ENCODE measurements at regions not wholly inside any gene's neighbourhood (a gene's known extent, or its start where the extent isn't known, plus 50 kb on each side); places are given as distances from the start of the nearest gene placed in this dataset.

DNA sequence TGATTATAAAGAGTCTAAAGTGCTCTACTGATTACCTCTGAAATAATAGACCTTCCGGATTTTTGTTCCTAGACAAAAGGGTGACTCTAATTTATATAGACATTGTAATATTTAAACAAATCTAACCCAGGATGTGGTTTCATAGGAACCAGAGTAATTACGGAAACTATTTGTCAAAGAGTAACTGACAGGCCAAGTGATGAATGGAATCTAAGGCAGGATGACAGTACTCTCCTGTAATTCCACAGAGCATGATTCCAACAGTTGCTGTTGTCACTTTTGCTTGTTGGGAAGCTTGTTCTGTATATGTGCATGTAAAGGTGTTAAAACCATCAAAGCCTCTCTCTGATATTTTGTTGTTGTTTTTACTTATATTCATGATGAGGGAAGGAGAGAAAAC lies 1141.0 kb downstream of the IGSF11 start:
- TF ChIP-seq, protein P1, sequence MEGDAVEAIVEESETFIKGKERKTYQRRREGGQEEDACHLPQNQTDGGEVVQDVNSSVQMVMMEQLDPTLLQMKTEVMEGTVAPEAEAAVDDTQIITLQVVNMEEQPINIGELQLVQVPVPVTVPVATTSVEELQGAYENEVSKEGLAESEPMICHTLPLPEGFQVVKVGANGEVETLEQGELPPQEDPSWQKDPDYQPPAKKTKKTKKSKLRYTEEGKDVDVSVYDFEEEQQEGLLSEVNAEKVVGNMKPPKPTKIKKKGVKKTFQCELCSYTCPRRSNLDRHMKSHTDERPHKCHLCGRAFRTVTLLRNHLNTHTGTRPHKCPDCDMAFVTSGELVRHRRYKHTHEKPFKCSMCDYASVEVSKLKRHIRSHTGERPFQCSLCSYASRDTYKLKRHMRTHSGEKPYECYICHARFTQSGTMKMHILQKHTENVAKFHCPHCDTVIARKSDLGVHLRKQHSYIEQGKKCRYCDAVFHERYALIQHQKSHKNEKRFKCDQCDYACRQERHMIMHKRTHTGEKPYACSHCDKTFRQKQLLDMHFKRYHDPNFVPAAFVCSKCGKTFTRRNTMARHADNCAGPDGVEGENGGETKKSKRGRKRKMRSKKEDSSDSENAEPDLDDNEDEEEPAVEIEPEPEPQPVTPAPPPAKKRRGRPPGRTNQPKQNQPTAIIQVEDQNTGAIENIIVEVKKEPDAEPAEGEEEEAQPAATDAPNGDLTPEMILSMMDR (conservative IDR thresholded peaks at IDR 0.05; ENCODE audit: low read depth in 2 of 2), result no peak
- TF ChIP-seq EZH2 (IDR thresholded peaks at IDR 0.05; ENCODE audit: low read depth, unreplicated experiment), result no peak
- no peak for TF ChIP-seq EZH2phosphoT487 (IDR thresholded peaks at IDR 0.05; ENCODE audit: unreplicated experiment)
- no peak for TF ChIP-seq CREB1 (CRISPR knock-in tag; IDR thresholded peaks at IDR 0.05; ENCODE audit: low read depth)
- TF ChIP-seq, protein P2, sequence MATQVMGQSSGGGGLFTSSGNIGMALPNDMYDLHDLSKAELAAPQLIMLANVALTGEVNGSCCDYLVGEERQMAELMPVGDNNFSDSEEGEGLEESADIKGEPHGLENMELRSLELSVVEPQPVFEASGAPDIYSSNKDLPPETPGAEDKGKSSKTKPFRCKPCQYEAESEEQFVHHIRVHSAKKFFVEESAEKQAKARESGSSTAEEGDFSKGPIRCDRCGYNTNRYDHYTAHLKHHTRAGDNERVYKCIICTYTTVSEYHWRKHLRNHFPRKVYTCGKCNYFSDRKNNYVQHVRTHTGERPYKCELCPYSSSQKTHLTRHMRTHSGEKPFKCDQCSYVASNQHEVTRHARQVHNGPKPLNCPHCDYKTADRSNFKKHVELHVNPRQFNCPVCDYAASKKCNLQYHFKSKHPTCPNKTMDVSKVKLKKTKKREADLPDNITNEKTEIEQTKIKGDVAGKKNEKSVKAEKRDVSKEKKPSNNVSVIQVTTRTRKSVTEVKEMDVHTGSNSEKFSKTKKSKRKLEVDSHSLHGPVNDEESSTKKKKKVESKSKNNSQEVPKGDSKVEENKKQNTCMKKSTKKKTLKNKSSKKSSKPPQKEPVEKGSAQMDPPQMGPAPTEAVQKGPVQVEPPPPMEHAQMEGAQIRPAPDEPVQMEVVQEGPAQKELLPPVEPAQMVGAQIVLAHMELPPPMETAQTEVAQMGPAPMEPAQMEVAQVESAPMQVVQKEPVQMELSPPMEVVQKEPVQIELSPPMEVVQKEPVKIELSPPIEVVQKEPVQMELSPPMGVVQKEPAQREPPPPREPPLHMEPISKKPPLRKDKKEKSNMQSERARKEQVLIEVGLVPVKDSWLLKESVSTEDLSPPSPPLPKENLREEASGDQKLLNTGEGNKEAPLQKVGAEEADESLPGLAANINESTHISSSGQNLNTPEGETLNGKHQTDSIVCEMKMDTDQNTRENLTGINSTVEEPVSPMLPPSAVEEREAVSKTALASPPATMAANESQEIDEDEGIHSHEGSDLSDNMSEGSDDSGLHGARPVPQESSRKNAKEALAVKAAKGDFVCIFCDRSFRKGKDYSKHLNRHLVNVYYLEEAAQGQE (IDR thresholded peaks at IDR 0.05; ENCODE audit: unreplicated experiment), result no peak
- no peak for TF ChIP-seq POLR2AphosphoS5 (IDR thresholded peaks at IDR 0.05; ENCODE audit: low read depth)
- no peak for TF ChIP-seq NANOG (IDR thresholded peaks at IDR 0.05; ENCODE audit: borderline replicate concordance)
- no peak for TF ChIP-seq ZNF114 (CRISPR knock-in tag; IDR thresholded peaks at IDR 0.05)

Data from GM23338 (cell line).